ENCODE measurements at regions not wholly inside any gene's neighbourhood (a gene's known extent, or its start where the extent isn't known, plus 50 kb on each side); places are given as distances from the start of the nearest gene placed in this dataset.
"Not testable (repeated sequence)": the region's sequence is repeated elsewhere in the genome, so short reads cannot be mapped to it uniquely, and the experiment has no call there.

- DNase-seq (ENCODE audit: low read depth) = no peak
Measured at GRCh38 chr7:156515911-156516790, 124.4 kb upstream of the RNF32 start.

- no peak for DNase-seq (ENCODE audit: low read depth)
Measured at GRCh38 chr7:156514851-156515250, 125.7 kb upstream of the RNF32 start.

DNA sequence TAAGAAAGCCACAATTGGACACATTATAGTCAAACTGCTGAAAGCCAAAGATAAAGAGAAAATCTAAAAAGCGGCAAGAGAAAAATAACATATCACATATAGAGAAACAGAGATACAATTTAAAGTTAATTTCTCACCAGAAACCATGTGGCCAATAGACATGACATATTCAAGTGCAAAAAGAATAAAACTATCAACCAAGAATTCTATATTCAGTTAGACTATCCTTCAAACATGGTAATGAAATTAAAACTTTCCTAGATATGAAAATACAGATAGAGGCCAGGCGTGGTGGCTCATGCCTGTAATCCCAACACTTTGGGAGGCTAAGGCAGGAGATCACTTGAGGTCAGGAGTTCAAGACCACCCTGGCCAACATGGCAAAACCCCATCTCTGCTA, 129.1 kb upstream of the RNF32 start:
- no peak for DNase-seq (ENCODE audit: low read depth)

DNA sequence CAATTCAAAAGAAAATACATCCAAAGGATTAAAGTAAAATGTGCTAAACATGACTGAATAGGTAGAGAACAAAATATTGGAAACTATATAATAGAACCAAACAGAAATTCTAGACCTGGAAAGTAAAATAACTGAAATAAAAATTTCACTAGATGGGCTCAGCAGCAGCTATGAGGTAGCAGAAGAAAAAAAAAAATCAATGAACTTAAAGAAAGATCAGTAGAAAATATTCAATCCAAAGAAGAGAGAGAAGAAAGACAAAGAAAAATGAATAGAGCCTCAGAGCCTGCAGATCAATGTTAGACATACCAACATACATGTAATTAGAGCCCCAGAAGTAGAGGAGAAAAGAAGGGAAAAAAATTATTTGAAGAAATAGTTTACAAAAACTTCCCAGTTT, 129.6 kb upstream of the RNF32 start:
- DNase-seq (ENCODE audit: low read depth) = no peak

GRCh38 chr7:156509216-156509615, 131.4 kb upstream of the RNF32 start:
- no peak for DNase-seq (ENCODE audit: low read depth)

- no peak for DNase-seq (ENCODE audit: low read depth)
Measured at GRCh38 chr7:156505876-156506275, 134.7 kb upstream of the RNF32 start.

- no peak for DNase-seq (ENCODE audit: low read depth)
Measured at GRCh38 chr7:156504687-156505545, 135.7 kb upstream of the RNF32 start.

DNA sequence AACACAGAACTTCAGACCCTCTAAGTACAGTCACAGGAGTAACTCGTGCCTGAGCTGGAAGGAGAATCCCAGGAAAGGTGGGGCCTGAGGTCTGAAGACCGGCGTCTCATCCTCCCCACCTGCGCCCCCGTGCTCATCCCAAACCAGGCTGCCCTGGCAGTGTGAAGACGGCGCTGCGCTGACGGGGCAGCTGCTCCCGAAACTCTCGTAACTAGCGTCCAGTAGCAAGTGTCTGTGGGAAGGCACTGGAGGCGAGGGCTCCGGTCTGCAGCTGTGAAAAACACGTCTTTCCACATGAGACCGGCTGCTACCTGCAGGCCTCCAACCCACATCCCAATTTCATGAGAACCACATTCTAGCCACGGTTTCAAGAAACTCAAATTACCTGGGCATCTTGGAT, 136.6 kb upstream of the RNF32 start:
- no peak for DNase-seq (ENCODE audit: low read depth)

- DNase-seq (ENCODE audit: low read depth) = no peak
Measured at GRCh38 chr7:156503196-156503595, 137.4 kb upstream of the RNF32 start.

DNA sequence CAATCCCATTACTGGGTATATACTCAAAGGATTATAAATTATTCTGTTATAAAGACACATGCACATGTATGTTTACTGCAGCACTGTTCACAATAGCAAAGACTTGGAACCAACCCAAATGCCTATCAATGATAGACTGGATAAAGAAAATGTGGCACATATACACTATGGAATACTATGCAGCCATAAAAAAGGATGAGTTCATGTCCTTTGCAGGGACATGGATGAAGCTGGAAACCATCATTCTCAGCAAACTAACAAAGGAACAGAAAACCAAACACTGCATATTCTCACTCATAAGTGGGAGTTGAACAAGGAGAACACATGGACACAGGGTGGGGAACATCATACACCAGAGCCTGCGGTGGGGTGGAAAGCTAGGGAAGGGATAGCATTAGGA, 138.8 kb upstream of the RNF32 start:
- not testable (repeated sequence) for DNase-seq (ENCODE audit: low read depth)

DNA sequence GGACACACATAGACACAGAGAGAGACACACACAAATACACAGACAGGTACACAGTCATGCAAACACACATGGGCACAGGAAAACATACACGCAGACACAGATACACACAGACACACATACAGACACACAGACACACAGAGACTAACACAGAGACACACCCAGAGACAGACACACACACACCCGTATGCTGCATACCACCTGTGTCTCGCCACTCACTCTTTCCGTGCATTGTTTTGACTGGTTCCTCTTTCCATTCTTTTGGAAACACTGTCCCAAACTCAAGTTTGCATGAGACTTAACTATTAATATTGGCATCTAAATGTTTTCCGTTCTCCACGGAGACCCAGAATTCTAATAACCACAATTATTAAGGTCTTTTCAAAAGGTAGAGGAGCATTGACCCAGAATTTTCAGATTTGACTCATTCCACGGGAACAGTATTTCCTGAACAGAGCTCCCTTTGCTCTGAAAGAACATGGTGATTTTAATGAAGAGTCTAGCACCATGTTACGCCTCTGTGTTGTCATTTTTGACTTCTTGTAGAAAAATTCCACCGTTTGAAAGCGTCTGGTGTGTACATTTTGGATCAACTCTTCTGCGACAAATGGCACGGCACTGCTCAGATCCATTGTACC, 141.2 kb upstream of the RNF32 start:
- no peak for DNase-seq (ENCODE audit: low read depth)

GRCh38 chr7:156497776-156498509, 142.6 kb upstream of the RNF32 start:
- DNase-seq (ENCODE audit: low read depth) = no peak

GRCh38 chr7:156496865-156497264, 143.7 kb upstream of the RNF32 start:
- DNase-seq (ENCODE audit: low read depth) = no peak

GRCh38 chr7:156496363-156496769, 144.2 kb upstream of the RNF32 start:
- no peak for DNase-seq (ENCODE audit: low read depth)

DNA sequence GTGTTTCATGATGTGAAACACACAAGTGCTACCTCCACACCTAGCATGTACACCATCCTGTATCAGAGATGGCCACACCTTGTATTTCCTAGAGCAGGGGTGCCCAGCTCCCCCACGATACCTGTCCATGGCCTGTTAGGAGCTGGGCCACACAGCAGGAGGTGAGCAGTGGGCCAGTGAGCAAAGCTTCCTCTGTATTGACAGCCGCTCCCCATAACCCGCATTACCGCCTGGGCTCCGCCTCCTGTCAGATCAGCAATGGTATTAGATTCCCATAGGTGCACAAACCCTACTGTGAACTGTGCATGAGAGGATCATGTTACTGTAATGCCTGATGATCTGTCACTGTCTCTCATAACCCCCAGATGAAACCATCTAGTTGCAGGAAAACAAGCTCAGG, 145.6 kb upstream of the RNF32 start:
- DNase-seq (ENCODE audit: low read depth) = no peak

DNA sequence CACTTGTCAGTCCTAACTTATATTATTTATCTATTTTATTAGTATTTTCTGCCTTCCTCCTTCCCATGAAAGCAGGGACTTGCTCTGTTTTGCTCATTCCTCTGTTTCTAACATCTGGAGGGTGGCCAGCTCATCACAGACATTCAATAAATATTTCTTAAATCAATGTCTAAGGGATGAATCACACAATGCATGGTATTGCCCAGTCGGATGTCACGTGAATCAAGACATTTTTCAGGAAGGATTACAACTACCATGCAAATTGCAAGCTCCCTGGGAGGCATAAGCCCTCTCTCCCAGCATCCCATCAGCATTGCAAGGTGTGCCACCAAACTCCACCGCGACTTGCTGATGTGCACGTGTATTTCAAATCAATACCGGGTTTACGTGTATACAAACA, 146.6 kb upstream of the RNF32 start:
- DNase-seq (ENCODE audit: low read depth) = no peak

DNA sequence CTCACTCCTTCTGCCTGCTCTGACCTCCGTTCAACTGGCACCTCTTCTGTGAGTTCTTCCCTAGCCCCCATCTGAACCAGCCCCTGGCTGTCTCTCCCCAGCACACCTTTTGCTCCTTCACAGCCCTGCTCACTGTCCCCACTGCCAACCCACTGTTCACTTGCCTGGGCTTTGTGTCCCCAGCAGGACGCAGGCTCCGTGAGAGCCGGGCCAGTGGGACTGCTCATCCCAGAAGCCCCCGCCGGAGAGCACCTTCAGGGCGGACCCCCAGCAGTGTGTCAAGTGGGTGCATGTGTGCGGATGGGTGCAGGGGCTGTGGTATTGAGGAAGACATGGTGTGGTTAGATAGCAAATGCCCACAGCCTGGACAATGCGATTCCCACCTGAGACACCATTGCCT, 148.4 kb upstream of the RNF32 start:
- DNase-seq (ENCODE audit: low read depth) = no peak

GRCh38 chr7:156491435-156491834, 149.1 kb upstream of the RNF32 start:
- no peak for DNase-seq (ENCODE audit: low read depth)

DNA sequence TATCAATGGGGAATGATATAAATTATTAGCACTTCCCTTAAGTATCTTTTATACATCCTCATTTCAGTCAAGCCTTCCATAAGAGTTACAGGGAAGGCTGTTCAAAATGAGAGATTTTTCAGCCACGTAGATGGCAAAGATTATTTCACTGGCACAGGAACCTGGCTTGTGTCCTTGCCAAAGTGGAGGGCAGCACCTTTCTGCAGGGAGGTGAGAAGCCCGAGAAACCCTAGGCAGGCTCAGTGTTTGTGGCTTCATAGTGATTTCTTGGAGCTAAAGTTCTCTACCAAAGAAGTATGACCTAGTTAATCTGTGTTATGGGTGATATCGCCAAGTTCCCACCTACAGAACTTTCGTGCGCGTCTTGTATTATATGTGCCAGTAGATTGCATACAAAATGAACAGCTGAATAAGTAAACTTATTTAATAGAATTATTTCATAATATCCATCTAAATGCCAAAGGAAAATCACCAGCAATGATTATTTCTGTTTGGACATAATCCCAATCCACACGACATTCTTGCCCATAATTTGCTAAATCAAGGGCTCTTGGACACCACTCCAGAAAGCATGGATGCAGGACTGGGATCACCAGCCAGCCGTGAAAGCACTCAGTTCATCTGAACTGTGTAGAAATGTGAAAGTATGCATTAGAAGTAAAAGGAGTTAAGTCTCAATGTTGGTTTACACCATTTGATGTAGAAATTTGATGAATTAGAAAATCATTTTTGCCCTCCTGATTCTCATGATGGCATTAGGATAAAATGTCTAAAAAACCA, 150.4 kb upstream of the RNF32 start:
- no peak for DNase-seq (ENCODE audit: low read depth)

GRCh38 chr7:156487811-156488533, 152.6 kb upstream of the RNF32 start:
- no peak for DNase-seq (ENCODE audit: low read depth)

- DNase-seq (ENCODE audit: low read depth) = no peak
Measured at GRCh38 chr7:156480671-156481070, 159.9 kb upstream of the RNF32 start.

Data from stimulated activated CD8-positive, alpha-beta memory T cell treated with anti-CD3 and anti-CD28 coated beads, Interleukin-12 subunit alpha, Interleukin-12 subunit beta, amount 100 ng/mL, for 1 hour (primary cell).